ENCODE measurements at regions not wholly inside any gene's neighbourhood (a gene's known extent, or its start where the extent isn't known, plus 50 kb on each side); places are given as distances from the start of the nearest gene placed in this dataset.

DNA sequence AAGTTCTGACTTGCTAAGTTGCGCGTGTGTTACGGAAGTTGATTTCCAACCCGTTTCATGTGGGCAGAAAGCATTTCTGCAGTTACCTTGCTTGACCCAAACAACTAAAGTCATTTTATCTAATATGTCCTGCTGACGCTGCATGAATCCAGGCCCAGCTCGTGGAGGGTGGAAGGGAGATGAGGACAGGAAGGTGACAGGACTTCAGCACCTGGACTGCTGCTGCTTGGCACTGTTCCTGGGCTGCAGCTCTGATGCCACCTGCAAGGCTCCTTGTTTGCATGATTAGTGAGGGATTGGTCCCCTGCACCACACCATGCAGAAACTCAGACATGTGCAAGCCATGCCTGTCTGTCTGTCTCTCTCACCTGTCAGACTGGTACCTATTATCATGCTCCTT, 198.4 kb downstream of the PRDM2 start:
- no peak overlapping the region for H3K4me3 Mint-ChIP-seq
- peaks cover 1% of the 10 kb centered on the region for H3K4me1 Mint-ChIP-seq
- no peaks in the 10 kb centered on the region for H3K36me3 Mint-ChIP-seq
- TF ChIP-seq, protein P1, sequence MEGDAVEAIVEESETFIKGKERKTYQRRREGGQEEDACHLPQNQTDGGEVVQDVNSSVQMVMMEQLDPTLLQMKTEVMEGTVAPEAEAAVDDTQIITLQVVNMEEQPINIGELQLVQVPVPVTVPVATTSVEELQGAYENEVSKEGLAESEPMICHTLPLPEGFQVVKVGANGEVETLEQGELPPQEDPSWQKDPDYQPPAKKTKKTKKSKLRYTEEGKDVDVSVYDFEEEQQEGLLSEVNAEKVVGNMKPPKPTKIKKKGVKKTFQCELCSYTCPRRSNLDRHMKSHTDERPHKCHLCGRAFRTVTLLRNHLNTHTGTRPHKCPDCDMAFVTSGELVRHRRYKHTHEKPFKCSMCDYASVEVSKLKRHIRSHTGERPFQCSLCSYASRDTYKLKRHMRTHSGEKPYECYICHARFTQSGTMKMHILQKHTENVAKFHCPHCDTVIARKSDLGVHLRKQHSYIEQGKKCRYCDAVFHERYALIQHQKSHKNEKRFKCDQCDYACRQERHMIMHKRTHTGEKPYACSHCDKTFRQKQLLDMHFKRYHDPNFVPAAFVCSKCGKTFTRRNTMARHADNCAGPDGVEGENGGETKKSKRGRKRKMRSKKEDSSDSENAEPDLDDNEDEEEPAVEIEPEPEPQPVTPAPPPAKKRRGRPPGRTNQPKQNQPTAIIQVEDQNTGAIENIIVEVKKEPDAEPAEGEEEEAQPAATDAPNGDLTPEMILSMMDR (IDR thresholded peaks at IDR 0.05; ENCODE audit: unreplicated experiment), result no peak
- peaks cover 72% of the 10 kb centered on the region for H3K27me3 Mint-ChIP-seq (ENCODE audit: low read depth)
- no peaks in the 10 kb centered on the region for H3K9me3 Mint-ChIP-seq
- H3K27ac Mint-ChIP-seq, result no peak overlapping the region
- DNase-seq (ENCODE audit: low spot score in 2 of 2, unreplicated experiment in 2 of 2), result no peak

DNA sequence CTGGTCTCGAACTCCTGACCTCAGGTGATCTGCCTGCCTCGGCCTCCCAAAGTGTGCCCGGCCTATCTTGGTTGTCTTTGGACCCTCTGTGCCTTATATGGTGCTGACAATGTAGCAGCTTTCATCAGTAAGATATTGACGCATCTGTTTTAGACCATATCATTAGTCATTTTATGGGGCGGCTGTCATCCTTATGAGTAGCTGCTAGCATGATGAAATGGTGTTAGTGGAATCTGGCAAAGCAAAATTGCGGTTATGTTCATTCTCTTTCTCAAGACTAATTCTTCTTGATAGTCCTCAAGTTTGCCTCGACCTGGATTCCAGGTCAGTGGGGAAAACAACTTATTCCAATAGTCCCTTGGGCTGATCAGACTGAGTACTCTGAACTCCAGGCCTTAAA, 199.9 kb downstream of the PRDM2 start:
- H3K4me1 Mint-ChIP-seq, result no peaks in the 10 kb centered on the region
- no peaks in the 10 kb centered on the region for H3K36me3 Mint-ChIP-seq
- H3K4me3 Mint-ChIP-seq, result no peak overlapping the region
- H3K27me3 Mint-ChIP-seq (ENCODE audit: low read depth), result peaks cover 69% of the 10 kb centered on the region
- no peak for DNase-seq (ENCODE audit: low spot score in 2 of 2, unreplicated experiment in 2 of 2)
- H3K9me3 Mint-ChIP-seq, result peaks cover 5% of the 10 kb centered on the region
- TF ChIP-seq, protein P1 (IDR thresholded peaks at IDR 0.05; ENCODE audit: unreplicated experiment), result no peak
- H3K27ac Mint-ChIP-seq, result no peak overlapping the region

DNA sequence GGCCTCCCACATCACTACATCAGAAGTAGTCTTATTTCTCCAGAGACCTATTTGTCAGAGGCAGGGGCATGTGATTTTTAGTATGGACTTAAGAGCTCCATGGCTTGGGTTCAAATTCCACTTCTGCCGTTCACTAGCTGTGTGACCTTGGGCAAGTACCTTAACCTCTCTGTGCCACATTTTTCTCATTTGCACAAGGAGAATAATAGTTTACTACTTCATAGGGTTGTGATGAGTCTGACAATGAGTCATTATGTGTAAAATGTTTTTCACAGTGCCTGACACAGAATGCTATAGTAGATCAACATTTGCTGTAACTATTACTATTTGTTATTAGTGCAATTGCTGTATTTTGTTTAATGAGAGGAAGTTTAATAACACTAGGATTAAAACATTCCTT, 200.6 kb downstream of the PRDM2 start:
- H3K27ac Mint-ChIP-seq, result no peak overlapping the region
- no peak overlapping the region for H3K4me3 Mint-ChIP-seq
- H3K27me3 Mint-ChIP-seq (ENCODE audit: low read depth), result peaks cover 65% of the 10 kb centered on the region
- H3K9me3 Mint-ChIP-seq, result peaks cover 6% of the 10 kb centered on the region
- no peak for DNase-seq (ENCODE audit: low spot score in 2 of 2, unreplicated experiment in 2 of 2)
- TF ChIP-seq, protein P1 (IDR thresholded peaks at IDR 0.05; ENCODE audit: unreplicated experiment), result no peak
- no peaks in the 10 kb centered on the region for H3K4me1 Mint-ChIP-seq
- H3K36me3 Mint-ChIP-seq, result no peaks in the 10 kb centered on the region

DNA sequence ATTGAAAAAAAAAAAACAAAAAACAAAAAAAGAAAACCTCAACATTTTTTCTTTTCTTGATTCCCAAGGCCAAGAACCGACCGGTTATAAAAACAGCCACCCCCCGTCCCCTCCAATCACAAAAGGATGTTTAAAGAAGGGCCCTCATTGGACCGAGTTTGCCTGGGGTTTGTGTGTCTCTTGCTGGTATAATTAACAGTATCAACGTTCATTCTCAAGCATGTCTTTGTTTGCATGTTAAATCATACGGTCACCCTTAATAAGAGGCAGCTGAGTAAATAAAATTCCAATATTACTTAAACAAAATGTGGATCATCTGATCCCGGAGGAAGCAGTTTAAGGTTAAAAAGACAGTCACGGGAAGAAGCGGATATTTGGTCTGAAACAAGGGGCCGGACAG, 201.1 kb downstream of the PRDM2 start:
- H3K9me3 Mint-ChIP-seq, result peaks cover 6% of the 10 kb centered on the region
- H3K4me1 Mint-ChIP-seq, result no peaks in the 10 kb centered on the region
- no peak overlapping the region for H3K27ac Mint-ChIP-seq
- DNase-seq (ENCODE audit: low spot score in 2 of 2, unreplicated experiment in 2 of 2), result no peak
- H3K36me3 Mint-ChIP-seq, result no peaks in the 10 kb centered on the region
- no peak overlapping the region for H3K4me3 Mint-ChIP-seq
- TF ChIP-seq, protein P1 (IDR thresholded peaks at IDR 0.05; ENCODE audit: unreplicated experiment), result no peak
- peaks cover 63% of the 10 kb centered on the region for H3K27me3 Mint-ChIP-seq (ENCODE audit: low read depth)

DNA sequence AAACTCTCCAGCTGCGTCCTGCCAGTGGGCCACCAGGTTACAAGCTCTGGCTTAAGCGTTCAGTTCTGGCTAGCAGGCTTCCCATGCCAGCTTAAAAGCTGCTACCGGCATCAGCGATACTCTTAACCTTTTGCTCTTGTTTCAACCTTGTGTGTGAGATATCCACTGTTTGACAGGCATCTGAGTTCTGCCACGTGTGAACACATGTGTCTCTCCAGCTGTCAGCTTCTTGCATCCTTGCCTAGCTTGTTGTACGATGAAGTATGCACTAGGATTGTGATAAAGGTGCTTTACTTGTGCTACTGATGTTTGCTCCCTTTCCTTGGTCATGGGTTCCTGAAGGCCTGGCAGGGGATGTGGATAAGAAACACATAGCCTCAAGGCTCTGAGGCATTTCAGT, 201.6 kb downstream of the PRDM2 start:
- Mint-ChIP-seq H3K36me3 (no peaks in the 10 kb centered on the region), H3K27me3 (ENCODE audit: low read depth) (peaks cover 60% of the 10 kb centered on the region), H3K9me3 (peaks cover 6% of the 10 kb centered on the region), H3K27ac (no peak overlapping the region), H3K4me1 (no peaks in the 10 kb centered on the region), H3K4me3 (no peak overlapping the region)
- no peak for DNase-seq (ENCODE audit: low spot score in 2 of 2, unreplicated experiment in 2 of 2)
- TF ChIP-seq, protein P1 (IDR thresholded peaks at IDR 0.05; ENCODE audit: unreplicated experiment), result no peak

DNA sequence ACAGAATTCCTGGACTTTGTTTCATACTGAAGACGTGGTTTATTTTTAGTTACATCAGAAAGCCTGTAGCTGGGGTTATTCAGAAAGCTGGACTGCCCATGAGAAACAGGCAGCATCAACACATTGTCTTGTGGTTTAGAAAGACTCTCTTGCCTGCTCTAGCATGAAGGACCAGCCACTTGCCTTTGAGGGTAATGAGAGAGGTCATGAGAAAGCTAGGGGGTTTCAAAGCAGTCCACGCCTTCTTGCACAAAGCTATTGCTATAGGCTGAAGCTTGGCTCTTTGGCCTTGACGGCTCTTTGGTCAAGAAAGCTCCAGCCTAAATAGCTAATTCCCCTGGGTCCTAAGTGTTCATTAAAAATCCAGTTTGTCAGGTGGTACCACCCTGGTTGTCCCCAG, 208.1 kb downstream of the PRDM2 start:
- H3K27ac Mint-ChIP-seq, result no peak overlapping the region
- H3K4me3 Mint-ChIP-seq, result no peak overlapping the region
- TF ChIP-seq, protein P1 (IDR thresholded peaks at IDR 0.05; ENCODE audit: unreplicated experiment), result no peak
- no peak for DNase-seq (ENCODE audit: low spot score in 2 of 2, unreplicated experiment in 2 of 2)
- H3K9me3 Mint-ChIP-seq, result peaks cover 6% of the 10 kb centered on the region
- no peaks in the 10 kb centered on the region for H3K36me3 Mint-ChIP-seq
- no peaks in the 10 kb centered on the region for H3K4me1 Mint-ChIP-seq
- peaks cover 55% of the 10 kb centered on the region for H3K27me3 Mint-ChIP-seq (ENCODE audit: low read depth)

Measured in mesothelial cell of epicardium (in vitro differentiated cells).